AG04449 (cell line): ENCODE measurements at regions not wholly inside any gene's neighbourhood (a gene's known extent, or its start where the extent isn't known, plus 50 kb on each side); places are given as distances from the start of the nearest gene placed in this dataset.

Experiments used
- CTCF ChIA-PET: fragments of 350-600 bp; formaldehyde crosslinking; extraction: SDS; loops from one replicate; lab custom pipeline; 2021; ENCODE audit warnings: antibody characterized with exemption; lab: Yijun Ruan, JAX
- POLR2A ChIA-PET: fragments of 400-600, 350-600 bp; formaldehyde crosslinking; extraction: SDS; loops from one replicate; lab custom pipeline; 2020; ENCODE audit warnings: antibody characterized with exemption, inconsistent platforms; lab: Yijun Ruan, JAX
- DNase-seq: peaks from one replicate; pipeline ENCODE4 v3.0.0-alpha.2; 2010; ENCODE audit warnings: low read depth, low spot score
- H3K4me3 ChIP-seq: 2 replicates; pipeline ENCODE4 v1.5.1; 2011; ENCODE audit warnings: low read depth, mild to moderate bottlenecking, control low read depth, low read length
- TF ChIP-seq, protein P1 (sequence below): IDR thresholded peaks from one replicate; pipeline ENCODE4 v1.5.1; 2011; ENCODE audit warnings: mild to moderate bottlenecking, moderate library complexity, low read length, control low read depth, inconsistent platforms; ENCODE audit not compliant: insufficient read depth; ENCODE audit errors: missing control alignments

DNA sequence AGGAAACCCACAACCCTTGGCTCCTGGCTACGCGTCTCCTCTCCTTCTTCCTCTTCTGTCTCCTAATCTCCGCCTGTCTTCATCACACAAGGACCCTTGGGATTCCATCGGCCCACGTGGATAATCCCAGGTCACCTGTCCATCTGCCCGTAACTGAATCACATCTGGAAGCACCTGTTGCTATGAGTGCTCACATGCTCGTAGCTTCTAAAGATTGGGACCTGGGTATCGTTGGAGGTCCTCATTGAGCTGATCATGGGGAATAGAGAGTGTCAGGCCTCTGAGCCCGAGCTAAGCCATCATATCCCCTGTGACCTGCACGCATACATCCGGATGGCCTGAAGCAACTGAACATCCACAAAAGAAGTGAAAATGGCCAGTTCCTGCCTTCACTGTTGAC, 175.4 kb downstream of the SHOX start:
- TF ChIP-seq, protein P1, sequence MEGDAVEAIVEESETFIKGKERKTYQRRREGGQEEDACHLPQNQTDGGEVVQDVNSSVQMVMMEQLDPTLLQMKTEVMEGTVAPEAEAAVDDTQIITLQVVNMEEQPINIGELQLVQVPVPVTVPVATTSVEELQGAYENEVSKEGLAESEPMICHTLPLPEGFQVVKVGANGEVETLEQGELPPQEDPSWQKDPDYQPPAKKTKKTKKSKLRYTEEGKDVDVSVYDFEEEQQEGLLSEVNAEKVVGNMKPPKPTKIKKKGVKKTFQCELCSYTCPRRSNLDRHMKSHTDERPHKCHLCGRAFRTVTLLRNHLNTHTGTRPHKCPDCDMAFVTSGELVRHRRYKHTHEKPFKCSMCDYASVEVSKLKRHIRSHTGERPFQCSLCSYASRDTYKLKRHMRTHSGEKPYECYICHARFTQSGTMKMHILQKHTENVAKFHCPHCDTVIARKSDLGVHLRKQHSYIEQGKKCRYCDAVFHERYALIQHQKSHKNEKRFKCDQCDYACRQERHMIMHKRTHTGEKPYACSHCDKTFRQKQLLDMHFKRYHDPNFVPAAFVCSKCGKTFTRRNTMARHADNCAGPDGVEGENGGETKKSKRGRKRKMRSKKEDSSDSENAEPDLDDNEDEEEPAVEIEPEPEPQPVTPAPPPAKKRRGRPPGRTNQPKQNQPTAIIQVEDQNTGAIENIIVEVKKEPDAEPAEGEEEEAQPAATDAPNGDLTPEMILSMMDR, result no peak
- no peak for DNase-seq
- H3K4me3 ChIP-seq, result no peak overlapping the region
- POLR2A ChIA-PET, result no interaction called here
- CTCF ChIA-PET, result no interaction called here

DNA sequence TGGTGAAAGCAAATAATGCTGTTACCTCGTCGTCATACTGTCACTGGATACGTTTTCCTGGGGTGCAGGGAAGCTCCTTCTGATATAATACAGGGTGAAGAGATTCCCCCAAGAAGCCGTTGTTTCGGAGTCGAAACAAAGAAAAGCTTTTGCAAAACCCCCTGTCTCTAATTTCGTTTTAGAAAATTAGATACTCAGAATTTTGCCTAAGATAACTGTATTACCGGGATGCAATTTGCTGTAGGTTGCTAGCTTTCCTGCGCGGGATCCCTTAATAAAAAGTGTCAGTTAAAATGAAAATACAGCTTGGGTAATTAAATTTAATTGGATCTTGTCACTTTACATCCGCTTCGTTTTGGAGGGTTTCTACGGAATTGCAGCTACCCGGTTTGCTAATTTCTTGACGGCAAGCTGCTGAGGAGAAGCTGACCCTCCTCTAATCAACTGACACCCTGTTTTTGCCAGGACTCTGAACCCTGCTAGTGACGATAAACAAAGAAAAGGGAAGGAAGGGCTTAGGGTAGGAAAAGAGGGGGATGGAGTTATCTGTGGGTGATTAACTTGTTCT, 174.6 kb downstream of the SHOX start:
- ChIA-PET CTCF (no interaction called here), POLR2A (no interaction called here)
- no peak overlapping the region for H3K4me3 ChIP-seq
- TF ChIP-seq, protein P1, result no peak
- no peak for DNase-seq

DNA sequence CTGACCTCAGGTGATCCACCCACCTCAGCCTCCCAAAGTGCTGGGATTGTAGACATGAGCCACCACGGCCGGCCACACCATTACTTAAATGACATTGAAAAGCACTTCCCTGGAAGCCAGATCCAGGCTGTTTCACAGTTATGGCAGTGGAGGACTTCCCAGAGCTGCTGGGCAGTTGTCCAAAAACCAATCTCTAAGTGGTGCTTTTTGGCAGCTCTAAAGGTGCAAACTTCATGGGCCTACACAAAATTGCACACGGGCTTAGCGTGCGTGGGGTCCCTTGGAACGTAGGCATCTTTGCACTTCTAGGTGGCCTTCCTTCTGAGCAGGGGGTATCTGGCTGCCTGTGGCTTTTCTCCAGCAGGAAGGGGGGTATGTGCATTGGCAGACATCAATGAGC, 172.3 kb downstream of the SHOX start:
- no peak for DNase-seq
- TF ChIP-seq, protein P1, result no peak
- POLR2A ChIA-PET, result no interaction called here

DNA sequence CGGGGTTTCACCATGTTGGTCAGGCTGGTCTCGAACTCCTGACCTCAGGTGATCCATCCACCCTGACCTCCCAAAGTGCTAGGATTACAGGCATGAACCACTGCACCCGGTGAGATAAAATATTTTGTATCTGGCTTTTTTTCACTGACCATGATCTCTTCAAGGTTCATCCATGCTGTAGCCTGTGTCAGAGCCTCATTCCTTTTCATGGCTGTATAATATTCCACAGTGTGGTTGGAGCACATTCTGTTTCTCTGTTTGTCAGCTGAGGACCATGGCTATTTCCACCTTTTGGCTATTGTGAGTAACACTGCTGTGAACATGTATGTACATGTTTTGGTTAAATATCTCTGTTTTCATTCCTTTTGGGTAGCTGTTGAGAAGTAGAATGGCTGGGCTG, 169.2 kb downstream of the SHOX start:
- H3K4me3 ChIP-seq, result no peak overlapping the region
- ChIA-PET POLR2A (no interaction called here), CTCF (no interaction called here)
- DNase-seq, result no peak
- TF ChIP-seq, protein P1, result no peak

More for the DNA sequence above, 172.3 kb downstream of the SHOX start:
- CTCF ChIA-PET, result no interaction called here
- no peak overlapping the region for H3K4me3 ChIP-seq

DNA sequence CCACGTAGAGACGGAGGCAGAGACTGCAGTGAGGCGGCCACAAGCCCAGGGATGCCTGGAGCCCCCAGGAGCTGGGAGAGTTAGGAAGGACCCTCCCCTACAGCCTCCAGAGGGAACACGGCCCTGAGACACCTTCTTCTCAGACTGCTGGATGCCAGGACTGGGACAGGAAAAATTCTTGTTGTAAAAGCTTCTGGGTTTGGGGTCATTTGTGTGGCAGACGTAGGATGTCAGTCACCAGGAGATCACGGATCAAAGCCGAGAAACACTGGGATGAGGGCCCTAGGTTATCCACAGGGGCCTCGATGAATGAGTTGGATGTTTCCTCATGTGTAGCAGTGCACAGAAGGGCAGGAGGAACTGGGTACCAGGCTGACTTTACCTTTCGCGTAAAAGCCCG, 163.7 kb downstream of the SHOX start:
- ChIA-PET POLR2A (no interaction called here), CTCF (no interaction called here)
- no peak for DNase-seq
- TF ChIP-seq, protein P1, result no peak
- H3K4me3 ChIP-seq, result no peak overlapping the region

DNA sequence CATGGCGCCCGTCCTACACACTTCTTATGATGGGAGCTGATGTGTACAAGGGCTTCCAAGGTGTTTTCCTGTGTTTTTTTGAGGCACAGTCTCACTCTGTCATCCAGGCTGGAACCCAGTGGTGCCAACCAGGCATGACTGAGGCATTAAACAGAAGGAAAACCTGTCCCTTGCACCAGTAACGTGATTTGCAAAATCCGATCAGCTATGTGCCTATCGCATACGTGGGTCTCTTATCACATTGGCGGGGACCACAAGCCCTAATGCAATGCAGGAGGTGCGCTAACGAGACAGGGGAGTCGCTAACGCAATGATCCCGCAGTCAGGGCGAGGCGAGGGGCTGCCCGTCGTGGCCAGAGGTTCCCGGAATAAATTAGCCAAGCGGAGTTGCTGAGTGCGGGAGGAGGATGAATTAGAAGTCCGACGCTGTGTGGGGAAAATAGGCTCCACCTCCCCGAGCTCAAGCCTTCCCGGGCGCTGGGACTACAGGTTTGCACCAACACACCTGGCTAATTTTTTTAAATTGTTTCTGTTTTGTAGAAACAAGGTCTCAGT, 162.7 kb downstream of the SHOX start:
- H3K4me3 ChIP-seq, result no peak overlapping the region
- no peak for DNase-seq
- ChIA-PET CTCF (no interaction called here), POLR2A (no interaction called here)
- TF ChIP-seq, protein P1, result no peak
